ENCODE measurements at regions not wholly inside any gene's neighbourhood (a gene's known extent, or its start where the extent isn't known, plus 50 kb on each side); places are given as distances from the start of the nearest gene placed in this dataset.

DNA sequence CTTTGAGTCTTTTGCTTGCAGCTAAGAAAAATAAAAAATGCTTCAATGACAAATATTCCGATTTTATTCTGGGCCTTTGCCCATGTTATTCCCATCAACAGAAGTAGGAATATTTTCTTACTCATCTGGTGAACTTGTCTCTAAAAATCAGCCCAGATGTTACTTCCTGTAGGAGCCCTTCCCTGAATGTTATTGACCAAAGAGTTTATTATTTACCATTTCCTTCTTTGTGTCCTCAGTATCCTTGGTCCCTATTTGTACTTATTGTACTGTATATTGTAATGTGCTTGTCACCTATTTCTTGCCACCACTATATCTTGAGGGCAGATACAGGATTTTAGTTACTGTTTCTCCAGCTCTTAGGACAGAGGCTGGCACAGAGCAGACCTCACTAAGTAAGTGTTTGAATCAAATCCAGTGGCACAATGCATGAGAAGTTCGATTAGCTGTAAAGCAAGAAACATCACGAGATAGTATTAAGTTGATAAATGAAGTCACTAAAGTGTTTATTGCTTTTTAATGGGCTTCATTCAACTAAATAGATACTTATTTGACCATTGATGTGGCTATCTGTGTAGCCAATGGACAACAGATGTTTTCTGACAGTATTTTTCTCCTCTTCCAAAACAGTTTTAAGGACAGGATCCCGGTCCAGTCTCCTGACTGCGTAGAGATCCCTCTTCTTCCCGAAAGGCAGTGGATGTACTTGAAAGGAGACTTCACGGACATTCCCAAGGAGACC lies 109.1 kb downstream of the DDX1 start:
- no peak overlapping the region for H3K27ac ChIP-seq (ENCODE audit: low read depth, low read length)
- H3K9me3 ChIP-seq (ENCODE audit: control insufficient read depth, insufficient read depth, low read length): no peaks in the 10 kb centered on the region
- H3K27me3 ChIP-seq (ENCODE audit: control insufficient read depth, insufficient read depth, low read length): no peaks in the 10 kb centered on the region
- no peaks in the 10 kb centered on the region for H3K36me3 ChIP-seq (ENCODE audit: control insufficient read depth, insufficient read depth, low read length)
- peak in 1 of 6 donors; percentile 17 for DNase-seq (ENCODE audit: low read depth in 4 of 6, low spot score in 6 of 6)
- WGBS (ENCODE audit: insufficient coverage): no CpG with 5 or more reads among the region's 7 CpGs
- H3K4me3 ChIP-seq (ENCODE audit: low read depth, low read length): no peak overlapping the region
- no peaks in the 10 kb centered on the region for H3K4me1 ChIP-seq (ENCODE audit: control insufficient read depth, insufficient read depth, low read length)

DNA sequence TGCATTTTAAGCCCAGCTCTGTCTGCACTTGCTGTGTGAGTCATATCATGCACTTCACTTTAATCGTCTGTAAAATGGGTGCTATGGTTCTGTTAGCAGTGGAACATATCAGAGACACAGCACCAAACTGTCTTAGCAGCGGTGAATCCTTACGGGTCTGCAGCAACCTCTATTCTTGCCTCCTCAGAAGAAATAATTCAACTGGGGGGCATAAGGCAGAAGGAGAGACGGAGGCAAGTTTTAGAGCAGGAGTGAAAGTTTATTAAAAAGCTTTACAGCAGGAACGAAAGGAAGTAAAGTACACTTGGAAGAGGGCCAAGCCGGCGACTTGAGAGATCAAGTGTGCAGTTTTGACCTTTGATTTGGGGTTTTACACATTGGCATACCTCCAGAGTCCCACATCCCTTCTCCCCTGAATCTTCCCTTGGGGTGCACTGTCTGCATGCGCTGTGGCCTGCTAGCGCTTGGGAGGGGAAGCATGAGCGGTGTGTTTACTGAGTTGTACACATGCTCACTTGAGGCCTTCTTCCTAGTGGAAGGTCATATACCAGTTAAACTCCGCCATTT lies 109.8 kb downstream of the DDX1 start:
- WGBS (ENCODE audit: insufficient coverage): 82% methylated on average over 4 of the region's 11 CpGs
- no peaks in the 10 kb centered on the region for H3K4me1 ChIP-seq (ENCODE audit: control insufficient read depth, insufficient read depth, low read length)
- no peak overlapping the region for H3K4me3 ChIP-seq (ENCODE audit: low read depth, low read length)
- no peak overlapping the region for H3K27ac ChIP-seq (ENCODE audit: low read depth, low read length)
- no peaks in the 10 kb centered on the region for H3K36me3 ChIP-seq (ENCODE audit: control insufficient read depth, insufficient read depth, low read length)
- H3K27me3 ChIP-seq (ENCODE audit: control insufficient read depth, insufficient read depth, low read length): no peaks in the 10 kb centered on the region
- H3K9me3 ChIP-seq (ENCODE audit: control insufficient read depth, insufficient read depth, low read length): no peaks in the 10 kb centered on the region
- no peak for DNase-seq (ENCODE audit: low read depth in 4 of 6, low spot score in 6 of 6)

DNA sequence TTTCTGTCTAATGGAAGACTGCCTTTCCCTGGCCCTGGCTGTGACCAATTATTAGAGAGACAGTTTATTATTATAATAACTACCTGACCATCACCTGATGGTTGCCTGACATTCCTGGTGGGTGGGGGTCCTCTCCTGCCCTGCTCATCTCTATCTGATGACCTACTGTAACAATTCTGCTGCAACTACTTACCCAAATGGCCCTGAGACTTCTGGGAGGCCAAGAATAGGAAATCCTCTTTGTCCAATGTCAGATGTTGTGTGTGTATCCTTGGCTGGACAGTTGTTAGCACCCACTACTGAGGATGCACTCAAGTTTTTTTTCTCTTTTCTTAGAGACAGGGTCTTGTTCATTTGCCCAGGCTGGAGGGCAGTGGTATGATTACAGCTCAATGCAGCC lies 110.3 kb downstream of the DDX1 start:
- DNase-seq (ENCODE audit: low read depth in 4 of 6, low spot score in 6 of 6): no peak

DNA sequence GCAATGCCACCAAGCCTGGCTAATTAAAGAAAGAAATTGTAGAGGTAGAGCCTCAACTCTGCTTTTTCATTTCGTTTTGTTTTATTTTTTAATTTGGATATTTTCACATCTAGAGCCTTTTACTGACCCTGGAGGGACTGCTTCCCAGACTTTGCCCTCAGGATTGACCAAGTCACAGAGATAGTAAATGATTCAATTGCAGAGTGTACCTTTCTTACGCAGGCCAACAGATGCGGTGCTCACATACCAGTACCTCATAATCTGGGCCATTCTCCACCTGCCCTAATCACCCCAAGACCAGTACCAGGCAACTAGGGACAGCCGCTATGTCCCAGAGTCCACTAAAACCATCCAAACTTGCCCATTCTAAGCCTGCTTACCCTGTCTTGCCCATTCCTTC lies 110.8 kb downstream of the DDX1 start:
- WGBS (ENCODE audit: insufficient coverage): 94% methylated on average over 3 of the region's 4 CpGs

More for the DNA sequence above, 110.3 kb downstream of the DDX1 start:
- Histone ChIP-seq H3K4me1 (ENCODE audit: control insufficient read depth, insufficient read depth, low read length) (no peaks in the 10 kb centered on the region), H3K27me3 (ENCODE audit: control insufficient read depth, insufficient read depth, low read length) (no peaks in the 10 kb centered on the region), H3K9me3 (ENCODE audit: control insufficient read depth, insufficient read depth, low read length) (no peaks in the 10 kb centered on the region), H3K36me3 (ENCODE audit: control insufficient read depth, insufficient read depth, low read length) (no peaks in the 10 kb centered on the region), H3K27ac (ENCODE audit: low read depth, low read length) (no peak overlapping the region), H3K4me3 (ENCODE audit: low read depth, low read length) (no peak overlapping the region)

DNA sequence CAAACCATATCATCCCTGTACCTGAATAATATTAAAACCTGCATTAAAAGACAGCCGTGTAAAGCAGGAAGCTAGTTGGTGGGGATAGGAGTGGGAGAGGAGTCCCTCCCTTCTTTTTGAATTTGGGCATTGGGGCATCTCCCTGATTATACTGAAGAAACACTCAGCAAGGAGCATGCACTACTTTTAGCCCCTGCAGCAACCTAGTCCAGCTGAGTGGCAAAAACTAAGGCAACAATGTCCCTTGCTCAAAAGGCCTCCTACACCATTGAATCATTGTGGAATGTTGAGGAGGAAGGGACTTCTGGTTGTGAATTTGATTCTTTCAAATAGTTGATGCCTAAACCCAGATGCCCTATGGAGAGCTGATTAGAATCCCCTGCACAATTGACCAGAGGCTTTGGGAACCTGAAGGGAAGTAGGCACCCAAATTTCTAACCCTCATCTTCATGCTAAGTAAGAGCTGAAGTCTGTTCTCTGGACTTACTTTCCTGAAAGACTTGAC lies 111.7 kb downstream of the DDX1 start:
- no peaks in the 10 kb centered on the region for H3K4me1 ChIP-seq (ENCODE audit: control insufficient read depth, insufficient read depth, low read length)
- H3K9me3 ChIP-seq (ENCODE audit: control insufficient read depth, insufficient read depth, low read length): no peaks in the 10 kb centered on the region
- no CpG with 5 or more reads among the region's 1 CpG for WGBS (ENCODE audit: insufficient coverage)
- no peaks in the 10 kb centered on the region for H3K27me3 ChIP-seq (ENCODE audit: control insufficient read depth, insufficient read depth, low read length)
- no peak overlapping the region for H3K27ac ChIP-seq (ENCODE audit: low read depth, low read length)
- no peak overlapping the region for H3K4me3 ChIP-seq (ENCODE audit: low read depth, low read length)
- no peaks in the 10 kb centered on the region for H3K36me3 ChIP-seq (ENCODE audit: control insufficient read depth, insufficient read depth, low read length)
- no peak for DNase-seq (ENCODE audit: low read depth in 4 of 6, low spot score in 6 of 6)

More for the DNA sequence above, 110.8 kb downstream of the DDX1 start:
- H3K4me3 ChIP-seq (ENCODE audit: low read depth, low read length): no peak overlapping the region
- H3K4me1 ChIP-seq (ENCODE audit: control insufficient read depth, insufficient read depth, low read length): no peaks in the 10 kb centered on the region
- H3K36me3 ChIP-seq (ENCODE audit: control insufficient read depth, insufficient read depth, low read length): no peaks in the 10 kb centered on the region
- no peaks in the 10 kb centered on the region for H3K27me3 ChIP-seq (ENCODE audit: control insufficient read depth, insufficient read depth, low read length)
- no peak for DNase-seq (ENCODE audit: low read depth in 4 of 6, low spot score in 6 of 6)
- H3K9me3 ChIP-seq (ENCODE audit: control insufficient read depth, insufficient read depth, low read length): no peaks in the 10 kb centered on the region
- H3K27ac ChIP-seq (ENCODE audit: low read depth, low read length): no peak overlapping the region

DNA sequence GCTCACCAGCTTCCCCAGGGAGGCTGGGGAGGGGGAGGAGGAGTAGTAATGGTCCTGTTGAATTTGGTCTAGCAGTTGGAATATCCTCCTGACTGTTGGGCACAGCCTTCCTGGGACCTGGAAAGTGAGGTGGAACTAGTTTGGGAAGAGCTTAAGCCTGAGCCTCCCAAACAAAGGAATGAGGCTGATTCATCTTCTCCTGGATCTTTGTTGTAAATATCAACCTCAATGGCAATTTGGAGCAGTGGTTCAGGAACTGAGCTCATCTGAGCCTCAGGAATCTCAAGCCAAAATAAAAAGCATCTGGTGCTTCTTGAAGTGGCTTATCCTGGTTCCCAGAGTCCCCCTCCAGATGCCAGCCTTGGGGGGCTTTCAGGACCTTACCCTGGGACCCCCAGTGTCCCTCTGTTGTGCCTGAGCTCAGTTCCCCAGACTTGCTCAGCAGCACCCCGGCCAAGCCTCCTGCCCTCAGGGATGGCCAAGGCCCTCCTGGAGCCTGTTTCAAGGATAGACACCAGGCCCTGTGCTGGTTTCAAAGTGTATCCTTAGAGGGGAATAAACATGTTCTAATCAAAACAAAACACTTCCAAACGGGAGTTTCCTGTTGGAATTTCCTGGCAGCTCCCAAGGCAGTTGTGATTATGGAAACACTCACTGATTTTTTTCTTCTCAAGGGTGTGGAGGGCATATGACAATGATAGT lies 112.6 kb downstream of the DDX1 start:
- no peaks in the 10 kb centered on the region for H3K27me3 ChIP-seq (ENCODE audit: control insufficient read depth, insufficient read depth, low read length)
- DNase-seq (ENCODE audit: low read depth in 4 of 6, low spot score in 6 of 6): no peak
- H3K27ac ChIP-seq (ENCODE audit: low read depth, low read length): peak overlapping the region; percentile 6
- no peaks in the 10 kb centered on the region for H3K36me3 ChIP-seq (ENCODE audit: control insufficient read depth, insufficient read depth, low read length)
- H3K4me3 ChIP-seq (ENCODE audit: low read depth, low read length): no peak overlapping the region
- no CpG with 5 or more reads among the region's 2 CpGs for WGBS (ENCODE audit: insufficient coverage)
- H3K4me1 ChIP-seq (ENCODE audit: control insufficient read depth, insufficient read depth, low read length): peaks cover 7% of the 10 kb centered on the region
- H3K9me3 ChIP-seq (ENCODE audit: control insufficient read depth, insufficient read depth, low read length): no peaks in the 10 kb centered on the region

DNA sequence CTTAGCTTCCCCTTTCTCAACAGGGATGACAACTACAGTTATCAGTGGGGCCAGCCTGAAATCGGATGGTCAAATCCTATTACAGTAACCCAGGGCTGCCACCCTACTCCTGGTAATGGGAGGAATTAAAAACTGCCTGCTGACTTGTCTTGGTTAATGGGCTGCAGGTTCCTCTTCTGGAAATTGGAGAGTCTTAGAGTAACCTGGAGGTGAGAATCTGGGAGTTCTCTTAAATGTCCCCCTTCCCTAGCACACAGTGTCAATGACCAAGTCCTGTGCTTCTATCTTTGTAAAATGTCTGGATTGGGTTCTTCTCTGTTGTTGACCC lies 113.1 kb downstream of the DDX1 start:
- H3K27ac ChIP-seq (ENCODE audit: low read depth, low read length): peak overlapping the region; percentile 6
- no peak overlapping the region for H3K4me3 ChIP-seq (ENCODE audit: low read depth, low read length)
- no CpG with 5 or more reads among the region's 1 CpG for WGBS (ENCODE audit: insufficient coverage)
- H3K9me3 ChIP-seq (ENCODE audit: control insufficient read depth, insufficient read depth, low read length): no peaks in the 10 kb centered on the region
- no peaks in the 10 kb centered on the region for H3K27me3 ChIP-seq (ENCODE audit: control insufficient read depth, insufficient read depth, low read length)
- no peaks in the 10 kb centered on the region for H3K36me3 ChIP-seq (ENCODE audit: control insufficient read depth, insufficient read depth, low read length)
- DNase-seq (ENCODE audit: low read depth in 4 of 6, low spot score in 6 of 6): no peak
- H3K4me1 ChIP-seq (ENCODE audit: control insufficient read depth, insufficient read depth, low read length): peaks cover 9% of the 10 kb centered on the region

DNA sequence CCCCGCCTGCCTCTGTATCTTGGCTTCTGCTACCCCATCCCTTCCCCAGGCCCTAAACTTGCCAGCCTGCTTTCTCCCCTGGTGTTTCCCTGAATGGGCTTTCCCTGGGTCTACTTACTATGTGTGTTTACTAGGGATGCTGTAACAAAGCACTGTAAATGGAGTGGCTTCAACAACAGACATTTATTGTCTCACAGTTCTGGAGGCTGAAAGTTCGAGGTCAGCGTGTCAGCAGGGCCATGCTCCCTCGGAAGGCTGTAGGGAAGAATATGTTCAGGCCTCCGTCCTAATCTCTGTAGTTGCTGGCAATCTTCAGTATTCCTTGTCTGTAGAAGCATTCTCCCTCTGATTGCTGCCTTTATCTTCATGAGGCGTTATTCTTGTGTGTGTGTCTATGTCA lies 113.6 kb downstream of the DDX1 start:
- Histone ChIP-seq H3K27ac (ENCODE audit: low read depth, low read length) (no peak overlapping the region), H3K27me3 (ENCODE audit: control insufficient read depth, insufficient read depth, low read length) (no peaks in the 10 kb centered on the region), H3K4me1 (ENCODE audit: control insufficient read depth, insufficient read depth, low read length) (peaks cover 9% of the 10 kb centered on the region), H3K36me3 (ENCODE audit: control insufficient read depth, insufficient read depth, low read length) (no peaks in the 10 kb centered on the region), H3K9me3 (ENCODE audit: control insufficient read depth, insufficient read depth, low read length) (no peaks in the 10 kb centered on the region), H3K4me3 (ENCODE audit: low read depth, low read length) (no peak overlapping the region)
- DNase-seq (ENCODE audit: low read depth in 4 of 6, low spot score in 6 of 6): no peak
- WGBS (ENCODE audit: insufficient coverage): 100% methylated on average over 1 of the region's 6 CpGs

DNA sequence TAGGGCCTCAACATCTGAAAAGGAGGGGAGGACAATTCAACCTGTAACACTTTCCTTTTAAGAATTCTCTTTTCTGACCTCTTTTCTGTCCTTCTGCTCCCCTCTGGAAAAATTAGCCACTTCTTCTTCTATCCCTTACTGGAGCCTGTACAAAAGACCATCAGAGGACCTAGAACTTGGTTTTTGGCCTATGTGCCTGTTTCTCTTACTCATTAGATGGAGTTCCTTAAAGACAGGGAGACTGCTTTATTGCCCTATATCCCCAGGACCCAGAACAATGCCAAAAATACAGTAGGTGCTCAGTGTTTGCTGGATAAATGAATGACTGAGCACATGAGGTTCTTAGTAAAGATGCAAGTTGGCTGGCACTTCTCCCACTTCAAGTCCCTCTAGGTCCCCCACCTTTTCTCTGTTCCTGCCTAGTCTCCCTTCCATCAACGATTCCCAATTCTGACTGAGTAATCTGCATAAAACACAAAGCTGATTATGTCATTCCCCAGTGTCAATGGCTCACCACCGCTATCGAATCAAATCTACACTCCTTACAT lies 114.2 kb downstream of the DDX1 start:
- no peak for DNase-seq (ENCODE audit: low read depth in 4 of 6, low spot score in 6 of 6)

More for the DNA sequence above, 114.2 kb downstream of the DDX1 start:
- Histone ChIP-seq H3K4me1 (ENCODE audit: control insufficient read depth, insufficient read depth, low read length) (peaks cover 9% of the 10 kb centered on the region), H3K27me3 (ENCODE audit: control insufficient read depth, insufficient read depth, low read length) (no peaks in the 10 kb centered on the region), H3K4me3 (ENCODE audit: low read depth, low read length) (no peak overlapping the region), H3K36me3 (ENCODE audit: control insufficient read depth, insufficient read depth, low read length) (no peaks in the 10 kb centered on the region), H3K9me3 (ENCODE audit: control insufficient read depth, insufficient read depth, low read length) (no peaks in the 10 kb centered on the region), H3K27ac (ENCODE audit: low read depth, low read length) (no peak overlapping the region)
- WGBS (ENCODE audit: insufficient coverage): no CpG with 5 or more reads among the region's 3 CpGs

All from spinal cord (tissue), 9 donors.